Trophoblast cell (in vitro differentiated cells and primary cell): ENCODE measurements at regions not wholly inside any gene's neighbourhood (a gene's known extent, or its start where the extent isn't known, plus 50 kb on each side); places are given as distances from the start of the nearest gene placed in this dataset.
A peak's percentile ranks its signal among the peaks of the same experiment; 100 is the strongest.

Experiments
- DNase-seq, 2 donors: peaks; one replicate each; pipeline ENCODE4 v3.0.0-alpha.2; 2016
- H2AFZ ChIP-seq: 2 replicates; pipeline ENCODE4 v1.6.1; 2013; ENCODE audit warnings: low read length, moderate library complexity, mild to moderate bottlenecking; ENCODE audit not compliant: insufficient read depth, poor library complexity
- H2AK5ac ChIP-seq: 2 replicates; pipeline ENCODE4 v1.6.1; 2013; ENCODE audit warnings: mild to moderate bottlenecking, low read length
- H2BK120ac ChIP-seq: 2 replicates; pipeline ENCODE4 v1.6.1; 2013; ENCODE audit warnings: low read length, mild to moderate bottlenecking, moderate library complexity; ENCODE audit not compliant: insufficient read depth, poor library complexity
- H2BK12ac ChIP-seq: 2 replicates; pipeline ENCODE4 v1.6.1; 2013; ENCODE audit warnings: mild to moderate bottlenecking, low read length, moderate library complexity
- H2BK5ac ChIP-seq: 2 replicates; pipeline ENCODE4 v1.6.1; 2013; ENCODE audit warnings: low read length, low read depth, moderate library complexity, mild to moderate bottlenecking; ENCODE audit not compliant: poor library complexity
- H3K14ac ChIP-seq: 2 replicates; pipeline ENCODE4 v1.6.1; 2013; ENCODE audit warnings: mild to moderate bottlenecking, low read length
- H3K18ac ChIP-seq: 2 replicates; pipeline ENCODE4 v1.6.1; 2013; ENCODE audit warnings: mild to moderate bottlenecking, low read length
- H3K23ac ChIP-seq: 2 replicates; pipeline ENCODE4 v1.6.1; 2013; ENCODE audit warnings: low read length
- H3K27ac ChIP-seq: 2 replicates; pipeline ENCODE4 v1.5.1; 2013; ENCODE audit warnings: low read depth, mild to moderate bottlenecking, inconsistent platforms, low read length, moderate library complexity
- H3K27me3 ChIP-seq: 2 replicates; pipeline ENCODE4 v1.6.1; 2013; ENCODE audit warnings: inconsistent platforms, mild to moderate bottlenecking, low read length, moderate library complexity; ENCODE audit not compliant: insufficient read depth
- H3K36me3 ChIP-seq, 2 experiments: 1 replicate in 1 of 2; 2 replicates in 1 of 2; pipeline ENCODE4 v1.6.1; 2013; ENCODE audit warnings: low read length in 2 of 2, mild to moderate bottlenecking in 2 of 2, moderate library complexity in 1 of 2; ENCODE audit not compliant: insufficient read depth in 2 of 2, control insufficient read depth in 1 of 2
- H3K4ac ChIP-seq: 2 replicates; pipeline ENCODE4 v1.6.1; 2013; ENCODE audit warnings: low read depth, mild to moderate bottlenecking, low read length, moderate library complexity
- H3K4me1 ChIP-seq, 2 experiments: 1 replicate in 1 of 2; 2 replicates in 1 of 2; pipeline ENCODE4 v1.6.1; 2013; ENCODE audit warnings: low read length in 2 of 2, mild to moderate bottlenecking in 2 of 2, moderate library complexity in 1 of 2; ENCODE audit not compliant: insufficient read depth in 2 of 2, control insufficient read depth in 1 of 2
- H3K4me2 ChIP-seq: 2 replicates; pipeline ENCODE4 v1.6.1; 2013; ENCODE audit warnings: inconsistent platforms, mild to moderate bottlenecking, low read length, moderate library complexity
- H3K4me3 ChIP-seq: 2 replicates; pipeline ENCODE4 v1.5.1; 2013; ENCODE audit warnings: mild to moderate bottlenecking, low read depth, low read length, inconsistent platforms
- H3K79me1 ChIP-seq: one replicate; pipeline ENCODE4 v1.6.1; 2013; ENCODE audit warnings: low read length
- H3K79me2 ChIP-seq: 2 replicates; pipeline ENCODE4 v1.6.1; 2013; ENCODE audit warnings: low read length, mild to moderate bottlenecking; ENCODE audit not compliant: control insufficient read depth, insufficient read depth, poor library complexity
- H3K9ac ChIP-seq: 2 replicates; pipeline ENCODE4 v1.6.1; 2013; ENCODE audit warnings: mild to moderate bottlenecking, low read length
- H3K9me3 ChIP-seq: 2 replicates; pipeline ENCODE4 v1.6.1; 2013; ENCODE audit warnings: low read depth, mild to moderate bottlenecking, control low read depth, inconsistent platforms, low read length; ENCODE audit not compliant: insufficient read depth
- H4K12ac ChIP-seq: 2 replicates; pipeline ENCODE4 v1.6.1; 2013; ENCODE audit warnings: low read depth, mild to moderate bottlenecking, low read length, moderate library complexity
- H4K8ac ChIP-seq: 2 replicates; pipeline ENCODE4 v1.6.1; 2013; ENCODE audit warnings: low read depth, mild to moderate bottlenecking, low read length, moderate library complexity
- H4K91ac ChIP-seq: one replicate; pipeline ENCODE4 v1.6.1; 2013; ENCODE audit warnings: low read depth, mild to moderate bottlenecking, low read length, moderate library complexity
- WGBS: extraction: QIAGEN DNeasy Blood & Tissue Kit; methylation state at CpG from one replicate; pipeline ENCODE4 v1.1.7; 2013; ENCODE audit warnings: missing lambda C conversion rate; ENCODE audit not compliant: insufficient read length, insufficient coverage; ENCODE audit errors: extremely low coverage; 5-methylcytosine and 5-hydroxymethylcytosine counted together

DNA sequence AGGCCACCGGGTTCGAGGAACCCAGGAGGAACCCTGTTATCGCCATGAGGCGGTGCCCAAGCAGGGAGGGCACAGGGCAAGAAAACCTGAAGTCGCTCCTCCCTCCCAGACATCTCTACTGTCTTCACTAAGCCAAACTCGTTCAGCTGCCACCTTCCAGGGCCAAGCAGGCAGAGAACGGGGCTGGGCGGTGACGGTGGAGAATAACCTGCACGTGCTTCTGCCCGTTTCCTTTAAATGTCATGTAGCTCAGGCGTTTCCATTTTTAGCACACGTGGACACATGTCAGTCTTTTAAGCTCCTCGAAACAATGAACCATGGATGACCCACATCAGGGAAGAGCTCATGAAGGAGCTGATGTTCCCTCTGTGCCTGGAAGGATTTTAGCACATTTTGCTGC is 124.3 kb upstream of the KLF6 start:
- no peaks in the 10 kb centered on the region for H3K36me3 ChIP-seq
- H3K4me2 ChIP-seq = no peak overlapping the region
- no peak overlapping the region for H3K9ac ChIP-seq
- no peak overlapping the region for H2AFZ ChIP-seq
- no peak overlapping the region for H3K18ac ChIP-seq
- no peaks in the 10 kb centered on the region for H3K27me3 ChIP-seq
- peak overlapping the region; percentile 27 for H2BK120ac ChIP-seq
- H2BK12ac ChIP-seq = peak overlapping the region; percentile 7
- peak overlapping the region; percentile 22 for H4K91ac ChIP-seq
- peaks cover 7 to 12% of the 10 kb centered on the region in 2 experiments for H3K4me1 ChIP-seq
- H3K79me2 ChIP-seq = no peaks in the 10 kb centered on the region
- H3K79me1 ChIP-seq = peaks cover 20% of the 10 kb centered on the region
- H3K27ac ChIP-seq = no peak overlapping the region
- peaks cover 1% of the 10 kb centered on the region for H3K9me3 ChIP-seq
- H4K12ac ChIP-seq = no peak overlapping the region
- no peak overlapping the region for H3K23ac ChIP-seq
- no peak overlapping the region for H3K4ac ChIP-seq
- H3K4me3 ChIP-seq = no peak overlapping the region
- no CpG with 5 or more reads among the region's 14 CpGs for WGBS
- H2BK5ac ChIP-seq = no peak overlapping the region
- no peak for DNase-seq
- H2AK5ac ChIP-seq = peak overlapping the region; percentile 67
- H3K14ac ChIP-seq = peak overlapping the region; percentile 40
- H4K8ac ChIP-seq = no peak overlapping the region

DNA sequence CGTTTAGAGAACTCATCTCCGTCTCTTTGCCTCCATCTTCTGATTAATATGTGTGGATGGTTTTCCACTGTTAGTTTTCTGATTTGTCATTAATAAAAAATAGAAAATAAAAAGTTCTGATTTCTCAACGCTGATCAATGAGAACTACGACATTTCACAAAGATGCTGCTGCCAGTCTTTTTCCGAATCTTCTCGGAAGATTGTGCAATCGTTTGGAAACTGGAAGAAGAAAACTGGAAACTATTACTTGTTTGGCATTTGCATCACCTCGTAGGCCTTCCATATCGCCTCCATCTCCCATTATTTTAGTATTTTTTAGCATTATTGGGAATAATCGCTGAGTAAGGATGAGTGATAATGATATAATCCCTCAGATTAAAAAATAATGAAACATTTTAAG is 123.2 kb upstream of the KLF6 start:
- no peak overlapping the region for H2AK5ac ChIP-seq
- no peak overlapping the region for H4K91ac ChIP-seq
- no peak overlapping the region for H3K4me3 ChIP-seq
- H2BK120ac ChIP-seq = no peak overlapping the region
- H3K27ac ChIP-seq = no peak overlapping the region
- no peak overlapping the region for H4K12ac ChIP-seq
- no peak overlapping the region for H3K4ac ChIP-seq
- H3K9me3 ChIP-seq = peaks cover 1% of the 10 kb centered on the region
- no peak overlapping the region for H2AFZ ChIP-seq
- no peak overlapping the region for H2BK5ac ChIP-seq
- H3K14ac ChIP-seq = no peak overlapping the region
- no peaks in the 10 kb centered on the region for H3K36me3 ChIP-seq
- H3K79me2 ChIP-seq = no peaks in the 10 kb centered on the region
- H3K27me3 ChIP-seq = no peaks in the 10 kb centered on the region
- WGBS = no CpG with 5 or more reads among the region's 10 CpGs
- no peak overlapping the region for H4K8ac ChIP-seq
- H3K9ac ChIP-seq = no peak overlapping the region
- H3K23ac ChIP-seq = no peak overlapping the region
- H3K18ac ChIP-seq = no peak overlapping the region
- peaks cover 22% of the 10 kb centered on the region for H3K79me1 ChIP-seq
- DNase-seq = no peak
- no peak overlapping the region for H2BK12ac ChIP-seq
- H3K4me1 ChIP-seq = peaks cover 7 to 12% of the 10 kb centered on the region in 2 experiments
- no peak overlapping the region for H3K4me2 ChIP-seq

DNA sequence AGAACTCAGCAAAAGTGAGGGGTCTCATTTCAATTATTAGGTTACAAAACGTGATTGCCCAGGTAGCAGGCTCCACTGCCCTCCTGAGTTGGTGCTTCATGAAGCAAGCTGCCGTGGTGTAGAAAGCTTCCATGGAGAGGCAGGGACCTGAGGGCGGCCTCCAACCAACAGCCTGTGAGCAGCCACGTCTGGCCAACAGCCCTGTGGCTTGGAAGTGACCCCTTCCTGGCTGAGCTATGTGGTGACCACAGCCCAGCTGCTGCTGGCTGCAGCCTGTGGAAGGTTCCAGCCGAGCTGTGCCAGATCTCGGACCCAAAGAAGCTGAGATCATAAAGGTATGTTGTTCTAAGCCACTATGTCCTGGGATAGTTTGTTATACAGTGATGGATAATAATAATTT is 122.5 kb upstream of the KLF6 start:
- no peak overlapping the region for H4K12ac ChIP-seq
- peak overlapping the region; percentile 4 for H2AK5ac ChIP-seq
- peak overlapping the region; percentile 99 for H2BK12ac ChIP-seq
- peak overlapping the region; percentile 1 for H2AFZ ChIP-seq
- H3K4ac ChIP-seq = no peak overlapping the region
- H3K4me3 ChIP-seq = no peak overlapping the region
- no CpG with 5 or more reads among the region's 6 CpGs for WGBS
- H2BK5ac ChIP-seq = peak overlapping the region; percentile 24
- no peak overlapping the region for H3K9ac ChIP-seq
- H3K23ac ChIP-seq = no peak overlapping the region
- peak overlapping the region; percentile 77 for H2BK120ac ChIP-seq
- H3K4me2 ChIP-seq = no peak overlapping the region
- peak overlapping the region; percentile 15 for H3K14ac ChIP-seq
- no peak for DNase-seq
- H3K79me1 ChIP-seq = peaks cover 22% of the 10 kb centered on the region
- H3K18ac ChIP-seq = peak overlapping the region; percentile 94
- peak overlapping the region; percentile 86 for H4K91ac ChIP-seq
- peaks cover 7 to 9% of the 10 kb centered on the region in 2 experiments for H3K4me1 ChIP-seq
- H3K36me3 ChIP-seq = no peaks in the 10 kb centered on the region
- H3K9me3 ChIP-seq = peaks cover 1% of the 10 kb centered on the region
- H3K27ac ChIP-seq = peak overlapping the region; percentile 12
- no peaks in the 10 kb centered on the region for H3K27me3 ChIP-seq
- no peaks in the 10 kb centered on the region for H3K79me2 ChIP-seq
- H4K8ac ChIP-seq = peak overlapping the region; percentile 68

DNA sequence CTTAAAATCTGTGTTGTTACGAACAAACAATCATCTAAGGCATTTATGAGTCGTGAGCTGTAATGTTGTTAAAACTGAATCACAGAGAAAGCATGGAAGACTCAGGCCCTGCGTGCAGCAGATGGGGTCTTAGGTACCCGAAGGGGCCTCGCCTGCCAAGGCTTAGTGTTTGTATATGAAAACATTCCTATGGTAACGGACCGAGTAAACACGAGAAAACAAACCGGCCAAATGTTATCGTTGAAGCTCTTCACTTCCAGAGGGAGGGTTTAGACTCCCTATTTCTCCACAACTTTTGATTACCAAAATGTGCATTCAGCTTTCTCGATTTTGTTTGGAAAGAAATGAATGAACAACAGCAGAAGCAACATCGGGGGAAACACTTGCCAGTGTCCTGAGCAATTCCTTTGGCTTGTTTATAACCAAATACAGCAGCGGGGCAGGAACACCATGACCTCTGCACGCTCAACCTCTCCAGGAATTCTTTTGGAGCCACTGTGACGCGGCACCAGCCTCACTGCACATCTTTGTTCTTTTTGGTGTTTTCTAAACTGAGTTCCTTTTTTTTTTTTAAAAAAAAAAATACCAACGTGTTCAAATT is 121.6 kb upstream of the KLF6 start:
- no CpG with 5 or more reads among the region's 17 CpGs for WGBS
- no peaks in the 10 kb centered on the region for H3K79me2 ChIP-seq

More for the DNA sequence above, 121.6 kb upstream of the KLF6 start:
- Histone ChIP-seq H3K27me3 (no peaks in the 10 kb centered on the region), H4K8ac (no peak overlapping the region), H3K9ac (no peak overlapping the region), H4K91ac (peak overlapping the region; percentile 20), H2BK12ac (peak overlapping the region; percentile 51), H3K4me2 (no peak overlapping the region), H2AFZ (no peak overlapping the region), H3K18ac (no peak overlapping the region), H3K9me3 (peaks cover 1% of the 10 kb centered on the region), H3K36me3 (no peaks in the 10 kb centered on the region), H3K4ac (no peak overlapping the region), H3K4me3 (no peak overlapping the region), H2AK5ac (no peak overlapping the region), H2BK120ac (peak overlapping the region; percentile 4), H3K4me1 (peaks cover 7 to 8% of the 10 kb centered on the region in 2 experiments), H4K12ac (no peak overlapping the region), H3K27ac (peak overlapping the region; percentile 74), H3K79me1 (peaks cover 19% of the 10 kb centered on the region), H3K14ac (no peak overlapping the region), H3K23ac (no peak overlapping the region), H2BK5ac (peak overlapping the region; percentile 47)
- DNase-seq = peak; percentile 86 to 91
